AG08396 (cell line): ENCODE measurements at regions not wholly inside any gene's neighbourhood (a gene's known extent, or its start where the extent isn't known, plus 50 kb on each side); places are given as distances from the start of the nearest gene placed in this dataset.
"Not testable (repeated sequence)": the region's sequence is repeated elsewhere in the genome, so short reads cannot be mapped to it uniquely, and the experiment has no call there.

Experiments used
- DNase-seq: peaks from one replicate; pipeline ENCODE4 v3.0.0; 2012; ENCODE audit warnings: low spot score, mixed read lengths

DNA sequence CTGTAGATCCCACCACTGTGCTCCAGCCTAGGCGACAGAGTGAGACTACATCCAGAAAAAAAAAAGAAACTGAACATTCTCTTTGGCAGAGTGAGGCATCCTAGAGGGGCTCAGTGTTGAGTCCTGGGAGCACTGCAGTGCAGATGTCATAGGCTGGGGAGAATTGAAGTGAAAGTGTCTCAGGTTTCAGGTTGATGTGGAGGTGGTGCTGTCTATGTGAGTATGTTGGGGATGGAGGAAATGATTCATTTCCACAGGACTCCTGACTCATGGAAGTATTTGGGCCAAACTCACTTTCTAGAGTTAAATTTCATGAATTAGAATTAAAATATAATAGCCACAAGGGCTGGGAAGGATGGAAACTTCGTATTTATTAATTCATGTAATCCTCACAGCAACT is 134.4 kb upstream of the TSC22D1 start:
- DNase-seq = peak; percentile 69

- not testable (repeated sequence) for DNase-seq
These were observed 128.7 kb upstream of the TSC22D1 start for GRCh38 chr13:44704811-44705210.

GRCh38 chr13:44703371-44703770 is 127.2 kb upstream of the TSC22D1 start:
- DNase-seq = peak; percentile 46

- no peak for DNase-seq
These were observed 121.9 kb upstream of the TSC22D1 start for GRCh38 chr13:44698066-44698465.

- no peak for DNase-seq
These were observed 120.9 kb upstream of the TSC22D1 start for GRCh38 chr13:44697058-44697457.

DNA sequence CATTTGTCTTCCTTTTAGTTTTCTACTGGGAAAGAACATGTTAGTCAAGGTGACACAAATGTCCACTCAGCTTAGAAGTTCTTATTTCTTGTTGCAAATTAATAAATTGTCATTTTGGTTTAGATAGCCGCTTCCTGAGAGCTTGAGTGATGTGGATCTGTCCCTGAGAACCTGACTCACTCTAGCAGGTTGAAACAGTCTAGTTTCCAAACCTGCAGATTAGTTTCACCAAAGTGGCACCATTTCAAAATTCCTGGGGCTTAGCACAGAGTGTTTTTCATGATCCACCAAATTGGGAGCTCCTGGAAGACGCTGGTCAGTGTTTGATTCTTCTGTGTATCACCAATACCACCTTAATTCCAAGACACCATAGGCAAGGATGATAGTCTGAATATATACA is 119.4 kb upstream of the TSC22D1 start:
- no peak for DNase-seq

- no peak for DNase-seq
These were observed 118.7 kb upstream of the TSC22D1 start for GRCh38 chr13:44694842-44695241.

DNA sequence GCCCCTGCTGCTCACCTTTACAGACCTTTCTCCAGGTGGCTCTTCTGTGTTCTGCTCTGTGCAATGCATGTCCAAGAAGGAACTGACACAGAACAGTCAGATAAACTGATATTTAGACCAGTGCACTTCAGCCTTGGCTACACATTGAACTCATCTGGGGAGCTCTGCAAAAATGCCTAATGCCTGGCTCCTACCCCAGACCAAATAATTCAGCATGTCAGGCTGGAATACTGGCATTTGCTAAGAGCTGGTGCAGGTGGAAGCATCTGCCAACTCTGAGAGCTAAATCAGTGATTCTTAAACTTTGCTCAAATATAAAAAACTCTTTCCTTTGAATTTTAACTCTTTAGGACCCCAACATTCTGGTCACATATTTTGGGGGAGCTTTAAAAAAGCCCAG is 118.2 kb upstream of the TSC22D1 start:
- no peak for DNase-seq

DNA sequence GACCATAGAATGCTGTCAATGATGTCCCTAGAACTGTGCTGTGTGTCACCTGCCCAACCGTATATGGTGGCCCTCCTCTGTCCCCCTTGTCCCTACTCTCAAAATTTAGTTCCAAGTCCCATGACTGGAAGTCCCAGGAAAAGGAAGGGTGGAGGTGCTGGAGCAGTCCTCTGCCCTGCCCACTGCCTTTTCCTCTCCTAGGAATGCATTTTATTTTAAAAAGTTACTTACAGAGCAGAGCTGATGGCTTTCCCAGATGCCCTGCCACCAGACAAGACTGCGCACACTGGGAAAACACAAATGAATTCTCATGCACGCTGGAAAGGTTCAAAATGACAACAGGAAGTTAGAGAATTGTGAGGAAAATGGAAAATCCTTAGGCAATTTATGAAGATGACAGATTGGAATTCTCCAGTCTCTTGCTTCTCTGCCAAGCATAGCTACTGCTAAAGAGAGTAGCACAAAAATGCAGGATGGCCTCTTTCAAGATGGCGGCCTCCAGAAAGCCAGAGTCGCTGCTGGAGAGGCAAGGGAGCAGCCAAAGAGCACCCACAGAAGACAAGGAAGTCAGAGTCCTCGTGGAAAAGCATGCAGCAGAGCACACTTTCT is 117.1 kb upstream of the TSC22D1 start:
- no peak for DNase-seq

- no peak for DNase-seq
These were observed 116.1 kb upstream of the TSC22D1 start for GRCh38 chr13:44692173-44692713.

DNA sequence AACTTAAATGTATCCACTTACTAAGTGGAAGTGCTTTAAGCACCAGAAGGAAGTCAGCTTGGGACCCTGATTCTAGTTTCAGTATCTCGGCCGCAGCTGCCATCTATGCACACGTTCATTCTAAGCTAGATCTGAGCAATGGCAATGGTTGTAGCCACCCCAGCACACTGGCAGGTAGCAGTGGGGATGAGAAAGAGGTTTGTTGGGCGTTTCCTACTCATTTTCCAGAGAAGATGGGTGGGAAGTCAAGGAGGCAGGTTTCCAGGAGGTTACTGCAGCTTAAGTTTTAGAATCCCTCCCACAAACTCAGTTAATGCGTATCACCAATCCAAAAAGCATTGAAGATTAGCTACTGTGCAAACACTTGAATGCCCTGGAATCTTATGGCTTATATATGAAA is 114.2 kb upstream of the TSC22D1 start:
- no peak for DNase-seq

GRCh38 chr13:44688652-44689051 is 112.5 kb upstream of the TSC22D1 start:
- DNase-seq = no peak

- DNase-seq = no peak
These were observed 110.4 kb upstream of the TSC22D1 start for GRCh38 chr13:44686531-44686934.

- DNase-seq = no peak
These were observed 109.5 kb upstream of the TSC22D1 start for GRCh38 chr13:44685641-44686040.

GRCh38 chr13:44682416-44682815 is 106.3 kb upstream of the TSC22D1 start:
- DNase-seq = not testable (repeated sequence)

GRCh38 chr13:44680746-44681355 is 104.7 kb upstream of the TSC22D1 start:
- no peak for DNase-seq

- DNase-seq = peak; percentile 26
These were observed 103.5 kb upstream of the TSC22D1 start for GRCh38 chr13:44679597-44679996.

DNA sequence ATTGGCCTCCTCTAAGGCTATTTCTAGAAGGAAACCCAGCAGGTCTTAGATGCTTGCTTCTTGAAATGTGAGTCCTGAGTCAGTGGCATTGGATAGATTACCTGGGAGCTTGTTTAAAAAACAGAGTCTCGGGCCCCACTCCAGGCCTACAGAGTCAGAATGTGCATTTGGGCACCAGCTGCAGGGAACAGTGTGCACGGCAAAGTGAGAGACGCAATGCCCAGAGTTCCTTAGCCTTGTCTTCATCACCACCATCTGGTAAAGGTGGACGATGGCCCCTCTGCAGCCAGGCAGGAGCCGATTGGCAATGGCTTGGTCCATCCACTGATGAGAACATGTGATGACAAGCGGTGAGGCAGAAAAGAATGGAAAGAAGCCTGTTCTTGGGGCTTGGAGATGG is 102.1 kb upstream of the TSC22D1 start:
- no peak for DNase-seq

- no peak for DNase-seq
These were observed 100.4 kb upstream of the TSC22D1 start for GRCh38 chr13:44676534-44676933.

DNA sequence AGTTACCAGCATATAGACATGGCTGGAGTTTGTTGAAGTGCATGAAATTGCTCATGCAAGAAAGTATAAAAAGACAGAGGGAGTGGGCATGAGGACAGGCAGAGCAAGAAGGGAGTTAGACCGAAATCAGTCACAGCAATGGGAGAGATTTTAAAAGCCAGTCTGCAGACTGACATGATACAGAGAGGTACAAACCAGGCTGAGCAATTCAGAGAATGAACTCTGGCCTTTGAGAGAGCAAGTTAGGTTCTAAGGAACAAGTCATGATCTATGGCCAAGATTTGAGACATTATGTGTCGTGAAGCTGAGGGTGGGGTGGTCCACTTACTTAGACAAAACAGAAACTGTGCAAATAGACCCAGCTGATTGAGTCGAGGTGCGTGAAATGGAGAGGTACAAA is 93.4 kb upstream of the TSC22D1 start:
- DNase-seq = no peak

GRCh38 chr13:44668688-44669087 is 92.6 kb upstream of the TSC22D1 start:
- DNase-seq = peak; percentile 30

DNA sequence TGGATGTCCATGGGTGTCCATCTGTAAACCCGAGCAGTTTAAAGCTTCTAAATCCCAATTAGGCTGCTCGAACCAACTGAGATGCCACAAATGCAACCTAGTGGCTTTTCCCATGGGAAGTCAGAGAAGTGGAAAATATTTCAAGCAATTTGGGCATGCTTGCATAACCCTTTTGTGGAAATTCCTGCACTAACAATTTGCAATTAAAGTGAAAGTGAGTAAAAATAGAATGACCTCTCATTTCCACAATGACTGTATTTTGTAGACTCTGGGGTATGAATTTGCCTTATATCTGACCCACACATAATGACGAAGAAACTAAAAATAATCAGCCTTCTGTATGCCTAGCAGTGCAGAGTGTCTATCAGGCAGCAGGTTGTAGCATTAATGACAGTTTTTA is 91.8 kb upstream of the TSC22D1 start:
- DNase-seq = peak; percentile 27

DNA sequence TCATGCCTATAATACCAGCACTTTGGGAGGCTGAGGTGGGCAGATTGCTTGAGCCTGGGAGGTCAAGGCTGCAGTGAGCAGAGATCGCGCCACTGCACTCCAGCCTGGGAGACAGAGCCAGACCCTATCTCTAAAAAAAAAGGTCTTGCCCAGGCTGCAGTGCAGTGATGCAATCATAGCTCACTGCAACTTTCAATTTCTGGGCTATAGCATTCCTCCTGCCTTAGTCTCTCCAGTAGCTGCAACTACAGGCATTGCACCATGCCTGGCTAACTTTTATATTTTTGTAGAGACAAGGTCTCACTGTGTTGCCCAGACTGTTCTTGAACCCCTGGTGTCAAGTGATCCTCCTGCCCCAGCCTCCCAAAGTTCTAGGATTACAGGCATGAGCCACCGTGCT is 90.4 kb upstream of the TSC22D1 start:
- peak; percentile 56 for DNase-seq

GRCh38 chr13:44664308-44664707 is 88.2 kb upstream of the TSC22D1 start:
- no peak for DNase-seq
